ENCODE measurements at regions not wholly inside any gene's neighbourhood (a gene's known extent, or its start where the extent isn't known, plus 50 kb on each side); places are given as distances from the start of the nearest gene placed in this dataset.

DNA sequence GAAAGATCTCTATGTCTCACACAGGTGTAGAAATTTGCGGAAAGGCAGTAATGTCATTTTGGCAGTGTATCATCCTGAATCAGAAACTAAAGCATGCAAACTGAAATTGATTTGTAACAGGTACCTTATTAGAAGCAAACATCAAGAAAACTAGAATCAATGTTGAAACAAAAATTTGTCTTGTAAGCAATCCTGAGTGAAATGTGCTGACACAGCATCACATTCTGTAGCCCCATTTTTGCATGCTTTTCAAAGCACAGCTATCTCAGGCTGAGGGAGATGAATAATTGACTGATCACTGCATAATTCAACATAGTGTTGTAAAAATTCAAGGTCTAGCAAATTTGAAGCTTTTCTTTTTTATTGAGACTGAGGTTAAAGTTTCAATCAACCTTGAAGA lies 539.7 kb downstream of the DACH1 start:
- Histone ChIP-seq H3K9me3 (no peaks in the 10 kb centered on the region), H3K4me3 (no peak overlapping the region), H3K4me1 (no peaks in the 10 kb centered on the region), H3K27ac (no peak overlapping the region), H3K27me3 (no peaks in the 10 kb centered on the region), H3K36me3 (replicated peaks in 1 of 2; ENCODE audit: insufficient read depth in 1 of 2, low read depth in 2 of 2) (no peaks in the 10 kb centered on the region)
- TF ChIP-seq, protein P1, sequence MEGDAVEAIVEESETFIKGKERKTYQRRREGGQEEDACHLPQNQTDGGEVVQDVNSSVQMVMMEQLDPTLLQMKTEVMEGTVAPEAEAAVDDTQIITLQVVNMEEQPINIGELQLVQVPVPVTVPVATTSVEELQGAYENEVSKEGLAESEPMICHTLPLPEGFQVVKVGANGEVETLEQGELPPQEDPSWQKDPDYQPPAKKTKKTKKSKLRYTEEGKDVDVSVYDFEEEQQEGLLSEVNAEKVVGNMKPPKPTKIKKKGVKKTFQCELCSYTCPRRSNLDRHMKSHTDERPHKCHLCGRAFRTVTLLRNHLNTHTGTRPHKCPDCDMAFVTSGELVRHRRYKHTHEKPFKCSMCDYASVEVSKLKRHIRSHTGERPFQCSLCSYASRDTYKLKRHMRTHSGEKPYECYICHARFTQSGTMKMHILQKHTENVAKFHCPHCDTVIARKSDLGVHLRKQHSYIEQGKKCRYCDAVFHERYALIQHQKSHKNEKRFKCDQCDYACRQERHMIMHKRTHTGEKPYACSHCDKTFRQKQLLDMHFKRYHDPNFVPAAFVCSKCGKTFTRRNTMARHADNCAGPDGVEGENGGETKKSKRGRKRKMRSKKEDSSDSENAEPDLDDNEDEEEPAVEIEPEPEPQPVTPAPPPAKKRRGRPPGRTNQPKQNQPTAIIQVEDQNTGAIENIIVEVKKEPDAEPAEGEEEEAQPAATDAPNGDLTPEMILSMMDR (IDR thresholded peaks at IDR 0.05) = no peak
- TF ChIP-seq POLR2A (IDR thresholded peaks at IDR 0.05) = no peak
- intact Hi-C loops (cut with DNase I) = no loop called here
- no peak for DNase-seq
- 81 to 93% methylated on average over 1 of the region's 1 CpG for WGBS, 2 donors
- no peak for ATAC-seq

DNA sequence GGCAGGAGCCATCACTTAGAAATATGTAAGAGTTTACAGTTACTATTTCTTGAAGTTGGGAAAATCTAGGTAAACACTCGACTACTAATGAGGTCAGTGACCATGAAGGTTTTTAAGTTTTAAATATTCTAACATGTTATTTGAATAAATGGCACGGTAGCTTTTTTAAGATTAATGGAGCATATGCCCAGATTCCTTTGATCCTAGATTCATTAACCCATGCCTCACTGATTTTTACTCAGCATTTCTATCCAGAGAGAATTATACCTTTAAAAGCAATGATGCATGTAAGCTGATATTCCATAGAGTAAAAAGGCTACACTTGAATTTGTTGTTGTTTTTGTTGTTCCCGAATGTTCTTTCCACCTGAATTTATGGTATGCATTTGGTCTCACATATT lies 541.4 kb downstream of the DACH1 start:
- H3K4me1 ChIP-seq = no peaks in the 10 kb centered on the region
- no peak for DNase-seq
- no peak overlapping the region for H3K4me3 ChIP-seq
- no peaks in the 10 kb centered on the region for H3K27me3 ChIP-seq
- H3K27ac ChIP-seq = no peak overlapping the region
- TF ChIP-seq, protein P1 (IDR thresholded peaks at IDR 0.05) = no peak
- no peak for TF ChIP-seq POLR2A (IDR thresholded peaks at IDR 0.05)
- H3K36me3 ChIP-seq (replicated peaks in 1 of 2; ENCODE audit: insufficient read depth in 1 of 2, low read depth in 2 of 2) = no peaks in the 10 kb centered on the region
- intact Hi-C loops (cut with DNase I) = no loop called here
- 66 to 67% methylated on average over 3 of the region's 3 CpGs for WGBS, 2 donors
- no peak for ATAC-seq
- H3K9me3 ChIP-seq = no peaks in the 10 kb centered on the region

DNA sequence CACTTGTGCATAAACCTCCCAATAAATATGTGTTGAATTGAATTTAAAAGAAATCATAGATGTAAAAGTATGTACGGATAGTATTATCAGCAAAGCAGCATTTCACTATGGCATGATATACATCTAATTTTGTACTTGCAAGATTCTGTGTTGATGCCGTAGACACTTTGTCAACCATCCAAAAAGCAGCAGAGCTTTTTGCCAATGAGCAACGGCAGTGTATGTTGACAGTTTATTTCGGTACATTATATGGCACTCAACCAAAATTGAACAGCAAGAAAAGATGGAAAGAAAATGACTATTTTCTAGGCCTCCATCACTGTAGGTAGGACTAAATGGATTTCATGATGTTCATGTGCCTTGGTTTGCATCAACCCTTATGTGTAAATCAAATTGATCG lies 543.7 kb downstream of the DACH1 start:
- 84 to 85% methylated on average over 5 of the region's 5 CpGs for WGBS, 2 donors
- intact Hi-C loops (cut with DNase I) = no loop called here
- DNase-seq (no peak), ATAC-seq (no peak)
- no peaks in the 10 kb centered on the region for H3K27me3 ChIP-seq
- H3K4me3 ChIP-seq = no peak overlapping the region
- H3K4me1 ChIP-seq = no peaks in the 10 kb centered on the region
- no peak for TF ChIP-seq POLR2A (IDR thresholded peaks at IDR 0.05)
- TF ChIP-seq, protein P1 (IDR thresholded peaks at IDR 0.05) = no peak
- no peak overlapping the region for H3K27ac ChIP-seq
- no peaks in the 10 kb centered on the region for H3K9me3 ChIP-seq
- H3K36me3 ChIP-seq (replicated peaks in 1 of 2; ENCODE audit: insufficient read depth in 1 of 2, low read depth in 2 of 2) = no peaks in the 10 kb centered on the region

- no peaks in the 10 kb centered on the region for H3K36me3 ChIP-seq (replicated peaks in 1 of 2; ENCODE audit: insufficient read depth in 1 of 2, low read depth in 2 of 2)
- H3K27ac ChIP-seq = no peak overlapping the region
- 44 to 96% methylated on average over 1 of the region's 1 CpG for WGBS, 2 donors
- H3K27me3 ChIP-seq = no peaks in the 10 kb centered on the region
- intact Hi-C loops (cut with DNase I) = no loop called here
- no peak overlapping the region for H3K4me3 ChIP-seq
- no peak for ATAC-seq
- TF ChIP-seq POLR2A (IDR thresholded peaks at IDR 0.05) = no peak
- TF ChIP-seq, protein P1 (IDR thresholded peaks at IDR 0.05) = peak in 5 of 7 experiments; percentile 12 to 38 (median 37)
- DNase-seq = no peak
- no peaks in the 10 kb centered on the region for H3K4me1 ChIP-seq
- no peaks in the 10 kb centered on the region for H3K9me3 ChIP-seq
Observed at GRCh38 chr13:71320452-71320851, 546.6 kb downstream of the DACH1 start.

DNA sequence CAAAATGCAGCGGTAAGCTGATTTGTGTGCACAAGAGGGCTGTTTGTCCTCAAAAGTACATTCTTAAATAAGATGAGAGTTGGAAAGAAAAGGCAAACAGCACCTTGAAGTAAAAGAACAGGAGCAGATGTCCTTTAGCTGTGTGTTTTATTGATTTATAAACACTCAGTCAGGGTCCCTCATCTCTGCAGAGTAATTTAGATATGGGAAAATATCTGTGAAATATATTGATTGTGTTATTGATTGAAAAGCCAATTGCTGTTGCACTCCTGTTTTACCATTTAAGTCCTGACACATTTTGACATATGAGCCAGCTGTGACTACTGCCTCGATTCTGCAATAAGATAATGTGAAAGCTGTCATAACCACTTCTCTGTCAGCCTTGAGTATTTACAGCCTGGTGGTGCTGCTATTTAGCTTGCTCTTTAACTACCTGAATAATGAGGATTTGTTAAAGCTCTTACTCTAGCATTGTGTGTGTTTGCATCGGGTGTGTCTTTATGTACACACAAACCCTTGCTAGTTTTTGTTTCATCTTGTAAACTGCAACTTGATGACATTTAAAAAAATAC lies 550.1 kb downstream of the DACH1 start:
- WGBS, 2 donors = 23% methylated on average over 3 of the region's 3 CpGs
- H3K9me3 ChIP-seq = no peaks in the 10 kb centered on the region
- no peak for DNase-seq
- intact Hi-C loops (cut with DNase I) = no loop called here
- no peak overlapping the region for H3K4me3 ChIP-seq
- H3K27ac ChIP-seq = no peak overlapping the region
- TF ChIP-seq POLR2A (IDR thresholded peaks at IDR 0.05) = no peak
- TF ChIP-seq, protein P1 (IDR thresholded peaks at IDR 0.05) = no peak
- H3K27me3 ChIP-seq = no peaks in the 10 kb centered on the region
- H3K36me3 ChIP-seq (replicated peaks in 1 of 2; ENCODE audit: insufficient read depth in 1 of 2, low read depth in 2 of 2) = no peaks in the 10 kb centered on the region
- no peaks in the 10 kb centered on the region for H3K4me1 ChIP-seq
- no peak for ATAC-seq
